ENCODE measurements at regions not wholly inside any gene's neighbourhood (a gene's known extent, or its start where the extent isn't known, plus 50 kb on each side); places are given as distances from the start of the nearest gene placed in this dataset.

DNA sequence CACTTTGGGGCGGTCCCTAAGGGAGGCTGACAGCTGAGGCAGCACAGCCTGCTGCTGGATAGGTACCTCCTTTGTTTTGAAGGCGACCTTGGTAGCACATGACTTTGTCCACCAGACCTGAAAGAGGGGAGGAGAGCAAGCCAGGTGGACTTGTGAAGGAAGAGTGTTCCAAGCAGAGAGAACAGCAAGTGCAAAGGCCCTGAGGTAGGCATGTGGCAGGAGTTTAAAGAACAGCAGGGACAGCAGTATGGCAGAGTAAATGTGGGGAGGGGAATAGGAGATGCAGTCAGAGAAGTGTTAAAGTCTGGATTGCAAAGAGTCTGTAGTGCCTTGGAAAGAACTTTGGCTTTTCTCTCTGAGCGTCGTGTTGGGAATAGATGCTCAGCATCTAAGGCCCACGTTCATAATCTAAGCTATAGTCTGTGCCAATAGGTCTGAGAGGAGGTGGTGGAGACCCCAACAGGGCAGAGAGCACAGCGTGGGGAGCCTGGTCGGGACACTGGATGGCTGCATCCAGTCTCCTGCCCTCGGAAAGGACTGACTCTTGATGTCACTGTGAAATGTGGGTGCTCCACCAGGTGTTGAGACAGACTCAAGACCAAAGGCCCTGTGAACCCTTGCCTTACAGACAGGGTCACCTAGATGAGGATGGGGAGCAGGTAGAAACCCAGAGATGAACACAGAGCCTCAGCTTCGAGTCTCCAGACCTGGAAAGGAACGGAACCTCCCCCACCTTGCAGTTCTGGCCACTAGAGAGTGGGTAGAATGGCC is 242.1 kb upstream of the PWP1 start:
- TF ChIP-seq, protein P1, sequence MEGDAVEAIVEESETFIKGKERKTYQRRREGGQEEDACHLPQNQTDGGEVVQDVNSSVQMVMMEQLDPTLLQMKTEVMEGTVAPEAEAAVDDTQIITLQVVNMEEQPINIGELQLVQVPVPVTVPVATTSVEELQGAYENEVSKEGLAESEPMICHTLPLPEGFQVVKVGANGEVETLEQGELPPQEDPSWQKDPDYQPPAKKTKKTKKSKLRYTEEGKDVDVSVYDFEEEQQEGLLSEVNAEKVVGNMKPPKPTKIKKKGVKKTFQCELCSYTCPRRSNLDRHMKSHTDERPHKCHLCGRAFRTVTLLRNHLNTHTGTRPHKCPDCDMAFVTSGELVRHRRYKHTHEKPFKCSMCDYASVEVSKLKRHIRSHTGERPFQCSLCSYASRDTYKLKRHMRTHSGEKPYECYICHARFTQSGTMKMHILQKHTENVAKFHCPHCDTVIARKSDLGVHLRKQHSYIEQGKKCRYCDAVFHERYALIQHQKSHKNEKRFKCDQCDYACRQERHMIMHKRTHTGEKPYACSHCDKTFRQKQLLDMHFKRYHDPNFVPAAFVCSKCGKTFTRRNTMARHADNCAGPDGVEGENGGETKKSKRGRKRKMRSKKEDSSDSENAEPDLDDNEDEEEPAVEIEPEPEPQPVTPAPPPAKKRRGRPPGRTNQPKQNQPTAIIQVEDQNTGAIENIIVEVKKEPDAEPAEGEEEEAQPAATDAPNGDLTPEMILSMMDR (conservative IDR thresholded peaks at IDR 0.05; ENCODE audit: low read length) = no peak
- TF ChIP-seq EZH2phosphoT487 (IDR thresholded peaks at IDR 0.05; ENCODE audit: borderline replicate concordance) = no peak
